ENCODE measurements at regions not wholly inside any gene's neighbourhood (a gene's known extent, or its start where the extent isn't known, plus 50 kb on each side); places are given as distances from the start of the nearest gene placed in this dataset.
A peak's percentile ranks its signal among the peaks of the same experiment; 100 is the strongest.
"Not testable (repeated sequence)": the region's sequence is repeated elsewhere in the genome, so short reads cannot be mapped to it uniquely, and the experiment has no call there.

DNA sequence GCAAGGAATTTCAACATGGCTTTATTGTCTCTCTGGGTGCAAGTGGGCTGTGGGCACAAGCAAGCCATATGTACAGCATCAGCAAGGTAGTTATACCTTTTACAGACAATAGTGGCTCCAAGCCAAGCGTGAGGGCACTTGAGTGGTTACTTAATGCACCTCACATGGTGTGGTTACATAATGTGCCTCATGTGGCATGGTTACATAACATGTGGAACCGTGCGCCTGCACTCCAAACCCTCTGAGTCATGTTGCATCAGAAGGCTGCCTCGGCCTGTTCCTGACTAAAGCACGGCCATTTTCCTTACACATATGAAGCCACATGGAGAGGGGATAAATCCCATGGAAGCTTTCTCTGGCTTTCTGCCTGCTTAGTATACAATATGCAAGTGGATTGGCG lies 150.9 kb downstream of the OSTF1 start:
- no peaks in the 10 kb centered on the region for H3K9me3 ChIP-seq (ENCODE audit: control insufficient read depth, insufficient read depth, low read length)
- CTCF ChIA-PET: interaction anchor here (1.0 to 3.7 kb wide), 7 partner anchors 10 to 465 kb away, joined by 3 to 20 read pairs (median 6); no protein-coding TSS in a partner anchor

DNA sequence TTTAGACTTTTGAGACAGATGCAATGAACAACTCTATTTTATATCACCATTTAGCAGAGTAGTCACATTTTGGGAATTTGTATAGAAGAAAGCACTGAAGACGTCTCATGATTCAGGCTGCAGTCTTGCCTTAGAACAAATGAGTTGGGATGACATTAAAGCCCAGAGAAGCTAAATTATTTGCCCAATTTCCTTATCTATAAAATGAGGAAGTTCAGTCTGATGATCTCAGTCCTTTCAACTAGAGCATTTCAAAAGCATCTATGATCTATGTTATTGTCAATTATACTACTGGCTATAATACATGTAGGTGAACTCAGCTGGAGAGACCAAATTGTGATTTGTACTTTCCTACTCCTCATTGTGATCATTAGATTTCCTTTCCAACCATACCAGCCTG lies 154.1 kb downstream of the OSTF1 start:
- H3K9me3 ChIP-seq (ENCODE audit: control insufficient read depth, insufficient read depth, low read length): no peaks in the 10 kb centered on the region
- TF ChIP-seq, protein P1, sequence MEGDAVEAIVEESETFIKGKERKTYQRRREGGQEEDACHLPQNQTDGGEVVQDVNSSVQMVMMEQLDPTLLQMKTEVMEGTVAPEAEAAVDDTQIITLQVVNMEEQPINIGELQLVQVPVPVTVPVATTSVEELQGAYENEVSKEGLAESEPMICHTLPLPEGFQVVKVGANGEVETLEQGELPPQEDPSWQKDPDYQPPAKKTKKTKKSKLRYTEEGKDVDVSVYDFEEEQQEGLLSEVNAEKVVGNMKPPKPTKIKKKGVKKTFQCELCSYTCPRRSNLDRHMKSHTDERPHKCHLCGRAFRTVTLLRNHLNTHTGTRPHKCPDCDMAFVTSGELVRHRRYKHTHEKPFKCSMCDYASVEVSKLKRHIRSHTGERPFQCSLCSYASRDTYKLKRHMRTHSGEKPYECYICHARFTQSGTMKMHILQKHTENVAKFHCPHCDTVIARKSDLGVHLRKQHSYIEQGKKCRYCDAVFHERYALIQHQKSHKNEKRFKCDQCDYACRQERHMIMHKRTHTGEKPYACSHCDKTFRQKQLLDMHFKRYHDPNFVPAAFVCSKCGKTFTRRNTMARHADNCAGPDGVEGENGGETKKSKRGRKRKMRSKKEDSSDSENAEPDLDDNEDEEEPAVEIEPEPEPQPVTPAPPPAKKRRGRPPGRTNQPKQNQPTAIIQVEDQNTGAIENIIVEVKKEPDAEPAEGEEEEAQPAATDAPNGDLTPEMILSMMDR (IDR thresholded peaks at IDR 0.05; ENCODE audit: low read depth, low read length): no peak
- POLR2A ChIA-PET: no interaction called here
- no peak overlapping the region for H3K27ac ChIP-seq (ENCODE audit: low read depth, low read length)
- CTCF ChIA-PET: interaction anchor here (1.2 to 1.9 kb wide), 3 partner anchors 10 to 41 kb away, joined by 3 to 8 read pairs (median 6); no protein-coding TSS in a partner anchor
- DNase-seq (ENCODE audit: low read depth, low spot score): no peak
- no peaks in the 10 kb centered on the region for H3K27me3 ChIP-seq (ENCODE audit: control insufficient read depth, insufficient read depth, low read length)
- no peak overlapping the region for H3K4me3 ChIP-seq (ENCODE audit: low read depth, low read length)

More for the DNA sequence above, 150.9 kb downstream of the OSTF1 start:
- POLR2A ChIA-PET: no interaction called here
- Histone ChIP-seq H3K27me3 (ENCODE audit: control insufficient read depth, insufficient read depth, low read length) (no peaks in the 10 kb centered on the region), H3K27ac (ENCODE audit: low read depth, low read length) (no peak overlapping the region), H3K4me3 (ENCODE audit: low read depth, low read length) (no peak overlapping the region)
- TF ChIP-seq, protein P1 (IDR thresholded peaks at IDR 0.05; ENCODE audit: low read depth, low read length): no peak
- no peak for DNase-seq (ENCODE audit: low read depth, low spot score)

DNA sequence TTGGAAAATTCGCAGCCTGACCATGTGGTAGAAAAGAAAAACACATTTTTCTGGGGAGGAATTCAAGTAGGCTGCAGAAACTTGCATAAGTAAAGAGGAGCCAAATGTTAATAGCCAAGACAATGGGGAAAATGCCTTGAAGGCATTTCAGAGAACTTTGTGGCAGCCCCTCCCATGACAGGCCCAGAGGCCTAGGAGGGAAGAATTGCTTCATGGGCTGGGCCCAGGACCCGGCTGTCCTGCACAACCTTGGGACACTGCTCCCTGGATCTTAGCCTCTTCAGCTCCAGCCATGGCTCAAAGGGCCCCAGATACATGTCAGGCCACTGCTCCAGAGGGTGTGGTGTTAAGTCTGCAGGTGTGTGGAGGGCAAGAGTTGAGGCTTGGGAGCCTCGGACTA lies 158.6 kb downstream of the OSTF1 start:
- POLR2A ChIA-PET: no interaction called here
- TF ChIP-seq, protein P1 (IDR thresholded peaks at IDR 0.05; ENCODE audit: low read depth, low read length): no peak
- Histone ChIP-seq H3K27me3 (ENCODE audit: control insufficient read depth, insufficient read depth, low read length) (no peaks in the 10 kb centered on the region), H3K4me3 (ENCODE audit: low read depth, low read length) (no peak overlapping the region), H3K27ac (ENCODE audit: low read depth, low read length) (no peak overlapping the region), H3K9me3 (ENCODE audit: control insufficient read depth, insufficient read depth, low read length) (no peaks in the 10 kb centered on the region)
- CTCF ChIA-PET: no interaction called here
- DNase-seq (ENCODE audit: low read depth, low spot score): no peak

DNA sequence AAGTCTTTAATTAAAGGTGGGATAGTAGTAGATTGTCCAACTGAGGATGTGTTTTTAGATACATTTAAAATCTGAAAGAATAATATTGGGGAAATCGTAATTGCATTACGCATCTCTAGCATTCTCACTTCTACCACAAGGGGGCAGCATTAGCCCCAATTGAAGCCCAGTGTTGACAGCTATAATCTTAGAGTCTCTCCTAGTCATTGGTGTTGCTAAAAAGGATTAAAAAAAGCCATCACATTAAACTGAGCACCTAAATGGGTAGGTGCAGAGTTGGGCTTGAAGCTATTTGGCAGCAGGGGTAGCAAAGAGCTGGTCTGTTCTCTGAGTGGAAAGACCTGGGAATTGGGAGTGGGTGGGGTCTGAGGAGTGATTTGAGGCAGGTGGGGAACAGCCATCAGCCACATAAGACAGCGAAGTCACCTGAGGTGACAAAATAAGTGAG lies 177.2 kb downstream of the OSTF1 start:
- CTCF ChIA-PET: interaction anchor here (0.6 to 2.3 kb wide), 12 partner anchors 9 to 1042 kb away, joined by 3 to 14 read pairs (median 4); no protein-coding TSS in a partner anchor
- POLR2A ChIA-PET: no interaction called here
- no peak overlapping the region for H3K4me3 ChIP-seq (ENCODE audit: low read depth, low read length)
- no peak overlapping the region for H3K27ac ChIP-seq (ENCODE audit: low read depth, low read length)
- no peaks in the 10 kb centered on the region for H3K9me3 ChIP-seq (ENCODE audit: control insufficient read depth, insufficient read depth, low read length)
- TF ChIP-seq, protein P1 (IDR thresholded peaks at IDR 0.05; ENCODE audit: low read depth, low read length): peak; percentile 84
- DNase-seq (ENCODE audit: low read depth, low spot score): no peak
- no peaks in the 10 kb centered on the region for H3K27me3 ChIP-seq (ENCODE audit: control insufficient read depth, insufficient read depth, low read length)

DNA sequence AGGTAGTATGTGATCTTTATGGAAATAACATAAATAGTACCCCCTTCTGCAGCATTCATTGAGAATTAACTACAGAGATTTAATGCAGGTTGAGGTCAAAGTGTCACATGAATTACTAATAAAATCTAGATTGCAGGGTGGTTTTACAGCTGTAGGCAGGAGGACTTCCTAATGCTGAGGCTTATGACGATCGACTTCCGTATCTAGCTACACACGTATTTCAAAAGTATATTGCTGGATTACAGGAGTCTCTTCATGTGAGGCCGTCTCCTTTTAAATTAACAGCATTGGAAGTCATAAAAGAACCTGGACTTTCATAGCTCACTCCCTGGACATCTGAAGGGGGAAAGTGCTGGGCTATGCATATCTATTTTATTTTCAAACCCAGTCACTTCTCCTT lies 180.9 kb downstream of the OSTF1 start:
- CTCF ChIA-PET: interaction anchor here (0.9 kb wide), 1 partner anchor 1033 kb away, joined by 3 read pairs; no protein-coding TSS in a partner anchor

DNA sequence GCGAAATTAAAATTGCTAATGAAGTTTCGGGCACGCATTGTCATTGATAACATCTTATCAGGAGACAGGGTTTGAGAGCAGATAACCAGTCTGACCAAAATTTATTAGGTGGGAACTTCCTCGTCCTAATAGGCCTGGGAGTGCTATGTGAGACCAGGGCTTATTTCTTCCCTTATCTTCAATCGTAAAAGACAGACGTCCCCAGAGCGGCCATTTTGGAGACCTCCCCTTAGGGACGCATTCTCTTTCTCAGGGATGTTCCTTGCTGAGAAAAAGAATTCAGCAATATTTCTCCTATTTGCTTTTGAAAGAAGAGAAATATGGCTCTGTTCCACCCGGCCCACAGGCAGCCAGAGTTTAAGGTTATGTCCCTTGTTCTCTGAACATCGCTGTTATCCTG lies 184.7 kb downstream of the OSTF1 start:
- H3K27ac ChIP-seq (ENCODE audit: low read depth, low read length); DNase-seq (ENCODE audit: low read depth, low spot score); H3K4me3 ChIP-seq (ENCODE audit: low read depth, low read length); H3K27me3 ChIP-seq (ENCODE audit: control insufficient read depth, insufficient read depth, low read length); CTCF ChIA-PET; H3K9me3 ChIP-seq (ENCODE audit: control insufficient read depth, insufficient read depth, low read length); POLR2A ChIA-PET: not testable (repeated sequence)

More for the DNA sequence above, 180.9 kb downstream of the OSTF1 start:
- Histone ChIP-seq H3K4me3 (ENCODE audit: low read depth, low read length) (no peak overlapping the region), H3K9me3 (ENCODE audit: control insufficient read depth, insufficient read depth, low read length) (no peaks in the 10 kb centered on the region), H3K27ac (ENCODE audit: low read depth, low read length) (no peak overlapping the region), H3K27me3 (ENCODE audit: control insufficient read depth, insufficient read depth, low read length) (no peaks in the 10 kb centered on the region)
- POLR2A ChIA-PET: no interaction called here
- no peak for DNase-seq (ENCODE audit: low read depth, low spot score)
- TF ChIP-seq, protein P1 (IDR thresholded peaks at IDR 0.05; ENCODE audit: low read depth, low read length): no peak

Measured in AG04450 (cell line).